MM.1S (cell line): ENCODE measurements at regions not wholly inside any gene's neighbourhood (a gene's known extent, or its start where the extent isn't known, plus 50 kb on each side); places are given as distances from the start of the nearest gene placed in this dataset.

Experiments
- EZH2 ChIP-seq: fragments of 300-600 bp; sonication (generic); optimal IDR thresholded peaks from 2 replicates; pipeline ENCODE3; 2017; ENCODE audit warnings: low read depth, mild to moderate bottlenecking, antibody characterized with exemption, low read length, mixed read lengths
- TF ChIP-seq, protein P1 (sequence below): fragments of 300-600 bp; sonication (generic); IDR thresholded peaks from 2 replicates; pipeline ENCODE4 v1.5.1; 2016; ENCODE audit warnings: antibody characterized with exemption, low read length, mixed read lengths

DNA sequence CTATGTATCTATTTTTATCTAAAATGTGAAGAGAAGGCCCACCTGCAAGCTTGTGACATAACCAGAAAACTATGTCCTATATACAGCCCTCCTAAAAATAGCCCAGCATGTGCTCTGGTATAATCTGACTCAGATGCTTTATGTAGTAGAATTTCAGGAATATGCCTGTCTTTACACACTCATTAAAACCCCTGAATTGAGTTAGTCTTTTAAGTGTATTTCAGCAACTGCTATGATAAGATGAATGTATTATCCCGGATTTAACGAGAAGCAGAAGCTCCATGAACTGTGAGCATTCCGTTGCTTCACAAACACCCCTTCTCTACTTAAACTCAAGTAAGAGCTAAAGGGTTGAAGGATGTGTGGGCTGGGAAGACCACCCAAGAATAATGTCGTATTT is 89.9 kb upstream of the PRICKLE1 start:
- TF ChIP-seq, protein P1, sequence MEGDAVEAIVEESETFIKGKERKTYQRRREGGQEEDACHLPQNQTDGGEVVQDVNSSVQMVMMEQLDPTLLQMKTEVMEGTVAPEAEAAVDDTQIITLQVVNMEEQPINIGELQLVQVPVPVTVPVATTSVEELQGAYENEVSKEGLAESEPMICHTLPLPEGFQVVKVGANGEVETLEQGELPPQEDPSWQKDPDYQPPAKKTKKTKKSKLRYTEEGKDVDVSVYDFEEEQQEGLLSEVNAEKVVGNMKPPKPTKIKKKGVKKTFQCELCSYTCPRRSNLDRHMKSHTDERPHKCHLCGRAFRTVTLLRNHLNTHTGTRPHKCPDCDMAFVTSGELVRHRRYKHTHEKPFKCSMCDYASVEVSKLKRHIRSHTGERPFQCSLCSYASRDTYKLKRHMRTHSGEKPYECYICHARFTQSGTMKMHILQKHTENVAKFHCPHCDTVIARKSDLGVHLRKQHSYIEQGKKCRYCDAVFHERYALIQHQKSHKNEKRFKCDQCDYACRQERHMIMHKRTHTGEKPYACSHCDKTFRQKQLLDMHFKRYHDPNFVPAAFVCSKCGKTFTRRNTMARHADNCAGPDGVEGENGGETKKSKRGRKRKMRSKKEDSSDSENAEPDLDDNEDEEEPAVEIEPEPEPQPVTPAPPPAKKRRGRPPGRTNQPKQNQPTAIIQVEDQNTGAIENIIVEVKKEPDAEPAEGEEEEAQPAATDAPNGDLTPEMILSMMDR: no peak
- TF ChIP-seq EZH2: no peak
